IMR-90 (cell line): ENCODE measurements at regions not wholly inside any gene's neighbourhood (a gene's known extent, or its start where the extent isn't known, plus 50 kb on each side); places are given as distances from the start of the nearest gene placed in this dataset.
"Not testable (repeated sequence)": the region's sequence is repeated elsewhere in the genome, so short reads cannot be mapped to it uniquely, and the experiment has no call there.

ENCODE experiments used
- ATAC-seq: fragments of 200-7000 bp; cut with Tn5 transposase; 2 replicates; pipeline ENCODE4 v1.9.1; 2020; ENCODE audit warnings: low read depth, mild to moderate bottlenecking, moderate library complexity
- BruUV-seq: library from RNA; stranded (reverse); fragments of 400-500 nt; replicated peaks from 2 replicates; lab custom pipeline; 2021; lab: Mats Ljungman, UMichigan
- CTCF ChIA-PET: fragments of 300-600 bp; formaldehyde crosslinking; extraction: SDS; loops from one replicate; lab custom pipeline; 2021; ENCODE audit warnings: antibody characterized with exemption; lab: Yijun Ruan, JAX
- POLR2A ChIA-PET: fragments of 300-600 bp; sonication (Branson Sonifier 250); formaldehyde crosslinking; loops from one replicate; lab custom pipeline; 2022; ENCODE audit warnings: antibody characterized with exemption; ENCODE audit not compliant: unreplicated experiment; lab: Charles Lee
- DNase-seq: peaks from one replicate; pipeline ENCODE4 v3.0.0; 2013
- H2AFZ ChIP-seq: replicated peaks from 2 replicates; pipeline ENCODE3; 2013; ENCODE audit warnings: low read length, mild to moderate bottlenecking; ENCODE audit not compliant: poor library complexity
- H2AK5ac ChIP-seq: 2 replicates; pipeline ENCODE4 v1.6.1; 2013; ENCODE audit warnings: low read depth, low read length, inconsistent platforms
- H2AK9ac ChIP-seq: replicated peaks from 2 replicates; pipeline ENCODE3; 2013; ENCODE audit warnings: mild to moderate bottlenecking, low read depth, low read length, moderate library complexity; ENCODE audit not compliant: poor library complexity
- H2BK120ac ChIP-seq: 2 replicates; pipeline ENCODE4 v1.6.1; 2013; ENCODE audit warnings: low read depth, low read length, inconsistent platforms
- H2BK15ac ChIP-seq: 3 replicates; pipeline ENCODE4 v1.6.1; 2013; ENCODE audit warnings: low read depth, low read length, inconsistent platforms
- H2BK20ac ChIP-seq: 2 replicates; pipeline ENCODE4 v1.6.1; 2013; ENCODE audit warnings: low read depth, mild to moderate bottlenecking, inconsistent platforms, low read length, moderate library complexity
- H2BK5ac ChIP-seq: 2 replicates; pipeline ENCODE4 v1.6.1; 2013; ENCODE audit warnings: mild to moderate bottlenecking, low read depth, low read length, inconsistent platforms; ENCODE audit not compliant: poor library complexity, severe bottlenecking
- H3K14ac ChIP-seq: replicated peaks from 2 replicates; pipeline ENCODE4 v1.6.1; 2013; ENCODE audit warnings: low read depth, low read length, inconsistent platforms
- H3K18ac ChIP-seq: 2 replicates; pipeline ENCODE4 v1.6.1; 2013; ENCODE audit warnings: low read depth, low read length, control low read depth
- H3K23ac ChIP-seq: 2 replicates; pipeline ENCODE4 v1.6.1; 2013; ENCODE audit warnings: low read depth, low read length, inconsistent platforms
- H3K27ac ChIP-seq: 2 replicates; pipeline ENCODE4 v1.5.1; 2013; ENCODE audit warnings: mild to moderate bottlenecking, control low read depth, low read length; ENCODE audit not compliant: insufficient read depth
- H3K27me3 ChIP-seq: 2 replicates; pipeline ENCODE4 v1.6.1; 2013; ENCODE audit warnings: low read length; ENCODE audit not compliant: control insufficient read depth, insufficient read depth
- H3K36me3 ChIP-seq: 2 replicates; pipeline ENCODE4 v1.6.1; 2013; ENCODE audit warnings: low read length, mixed read lengths; ENCODE audit not compliant: control insufficient read depth, insufficient read depth
- H3K4ac ChIP-seq: 2 replicates; pipeline ENCODE4 v1.6.1; 2013; ENCODE audit warnings: low read depth, low read length, inconsistent platforms
- H3K4me1 ChIP-seq: 2 replicates; pipeline ENCODE4 v1.6.1; 2013; ENCODE audit warnings: low read length, mixed read lengths; ENCODE audit not compliant: control insufficient read depth, insufficient read depth
- H3K4me2 ChIP-seq: 2 replicates; pipeline ENCODE4 v1.6.1; 2013; ENCODE audit warnings: low read depth, mild to moderate bottlenecking, control low read depth, low read length, moderate library complexity
- H3K4me3 ChIP-seq: 2 replicates; pipeline ENCODE4 v1.5.1; 2013; ENCODE audit warnings: low read depth, mild to moderate bottlenecking, control low read depth, low read length, moderate library complexity; ENCODE audit not compliant: insufficient read depth
- H3K56ac ChIP-seq: 2 replicates; pipeline ENCODE4 v1.6.1; 2013; ENCODE audit warnings: low read length, inconsistent platforms; ENCODE audit not compliant: insufficient read depth; ENCODE audit errors: extremely low read depth
- H3K79me1 ChIP-seq, 2 experiments: 2 replicates each; pipeline ENCODE4 v1.6.1; 2013; ENCODE audit warnings: low read length in 2 of 2, inconsistent platforms in 1 of 2, low read depth in 1 of 2
- H3K9ac ChIP-seq: 2 replicates; pipeline ENCODE4 v1.6.1; 2013; ENCODE audit warnings: low read depth, low read length, control low read depth
- H3K9me1 ChIP-seq: 2 replicates; pipeline ENCODE4 v1.6.1; 2013; ENCODE audit warnings: low read length, inconsistent platforms; ENCODE audit not compliant: insufficient read depth
- H3K9me3 ChIP-seq: 2 replicates; pipeline ENCODE4 v1.6.1; 2013; ENCODE audit warnings: low read length; ENCODE audit not compliant: control insufficient read depth, insufficient read depth
- H4K20me1 ChIP-seq: 2 replicates; pipeline ENCODE4 v1.6.1; 2013; ENCODE audit warnings: low read length, inconsistent platforms; ENCODE audit not compliant: insufficient read depth
- H4K5ac ChIP-seq: 2 replicates; pipeline ENCODE4 v1.6.1; 2013; ENCODE audit warnings: mild to moderate bottlenecking, low read depth, low read length, control low read depth
- H4K8ac ChIP-seq, 2 experiments: 2 replicates each; pipeline ENCODE4 v1.6.1; 2013; ENCODE audit warnings: low read depth in 2 of 2, low read length in 2 of 2, control low read depth in 1 of 2, inconsistent platforms in 1 of 2
- H4K91ac ChIP-seq: 2 replicates; pipeline ENCODE4 v1.6.1; 2013; ENCODE audit warnings: low read depth, low read length, inconsistent platforms; ENCODE audit not compliant: insufficient read depth
- WGBS, 2 experiments: methylation state at CpG; one replicate each; pipeline versions ENCODE4 v1.1.5 to v1.1.7; 2013; ENCODE audit warnings: missing lambda C conversion rate in 2 of 2; ENCODE audit not compliant: insufficient read length in 1 of 2; ENCODE audit errors: extremely low coverage in 2 of 2; 5-methylcytosine and 5-hydroxymethylcytosine counted together
- dilution Hi-C: fragments of 300-500 bp; cut with HindIII; formaldehyde crosslinking; loops from one replicate; pipeline ENCODE4 v1.14.3; 2018; ENCODE audit warnings: low sequenced_read_pairs; ENCODE audit not compliant: unreplicated experiment
- in situ Hi-C: fragments of 300-500 bp; cut with MboI; formaldehyde crosslinking; loops from 3 replicates; pipeline ENCODE4 v1.14.3; 2019; ENCODE audit warnings: low sequenced_read_pairs, inconsistent platforms, mixed read lengths
- intact Hi-C: fragments of 100-400 bp; cut with micrococcal nuclease; formaldehyde crosslinking; loops from 2 replicates; pipeline ENCODE4 v1.10.0; 2022

DNA sequence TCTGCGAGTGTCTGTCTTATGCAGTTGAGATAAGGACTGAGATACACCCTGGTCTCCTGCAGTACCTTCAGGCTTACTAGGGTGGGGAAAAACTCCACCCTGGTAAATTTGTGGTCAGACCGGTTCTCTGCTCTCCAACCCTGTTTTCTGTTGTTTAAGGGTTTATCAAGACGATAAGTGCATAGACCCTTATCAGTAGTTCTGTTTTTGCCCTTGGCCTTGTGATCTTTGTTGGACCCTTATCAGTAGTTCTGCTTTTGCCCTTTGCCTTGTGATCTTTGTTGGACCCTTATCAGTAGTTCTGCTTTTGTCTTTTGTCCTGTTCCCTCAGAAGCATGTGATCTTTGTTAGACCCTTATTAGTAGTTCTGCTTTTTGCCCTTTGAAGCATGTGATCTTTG is 83.3 kb upstream of the MARK1 start:
- H2AK5ac ChIP-seq, H3K18ac ChIP-seq, ATAC-seq, H3K79me1 ChIP-seq, H4K91ac ChIP-seq, H3K23ac ChIP-seq, H2BK20ac ChIP-seq, H2AK9ac ChIP-seq, H3K14ac ChIP-seq, H4K20me1 ChIP-seq, H4K5ac ChIP-seq, H2BK15ac ChIP-seq, BruUV-seq, dilution Hi-C loops, H3K9me3 ChIP-seq, H3K27me3 ChIP-seq, H3K4me2 ChIP-seq, H3K27ac ChIP-seq, H2BK5ac ChIP-seq, DNase-seq, intact Hi-C loops, H2AFZ ChIP-seq, H3K4me1 ChIP-seq, H3K36me3 ChIP-seq, in situ Hi-C loops, H3K56ac ChIP-seq, H2BK120ac ChIP-seq, H3K9me1 ChIP-seq, H3K4ac ChIP-seq, POLR2A ChIA-PET, CTCF ChIA-PET, H4K8ac ChIP-seq, H3K4me3 ChIP-seq, H3K9ac ChIP-seq: not testable (repeated sequence)
- WGBS, 2 experiments, result no CpG with 5 or more reads among the region's 3 CpGs
